A549 (cell line): ENCODE measurements at regions not wholly inside any gene's neighbourhood (a gene's known extent, or its start where the extent isn't known, plus 50 kb on each side); places are given as distances from the start of the nearest gene placed in this dataset.

Source experiments
- ATAC-seq, 2 experiments: fragments of 200-7000 bp in 1 of 2; fragments of >200 bp in 1 of 2; cut with Nextera tagmentation in 1 of 2; cut with Tn5 transposase in 1 of 2; 3 replicates each; pipeline versions ENCODE4 v1.8.0 to v1.9.1; 2018 to 2020; ENCODE audit warnings: mild to moderate bottlenecking in 1 of 2, moderate library complexity in 1 of 2
- CTCF ChIA-PET: fragments of 300-600 bp; sonication (Branson Sonifier 250); formaldehyde crosslinking; extraction: SDS; loops from one replicate; lab custom pipeline; 2021; ENCODE audit warnings: antibody characterized with exemption, inconsistent platforms; lab: Yijun Ruan, JAX
- POLR2A ChIA-PET: fragments of 350-600 bp; formaldehyde crosslinking; extraction: SDS; loops from one replicate; lab custom pipeline; 2021; ENCODE audit warnings: antibody characterized with exemption, inconsistent platforms; lab: Yijun Ruan, JAX
- DNase-seq, 2 experiments: peaks; one replicate each; pipeline versions ENCODE4 v3.0.0 to v3.0.0-alpha.2; 2011 to 2016; ENCODE audit warnings: low read depth in 1 of 2, low spot score in 1 of 2
- FAIRE-seq: peaks from 2 replicates; lab custom pipeline; 2011; peaks lifted over from hg19 to GRCh38; lab: Jason Lieb, UNC
- H3K27ac ChIP-seq, 2 experiments: fragments of >200 bp; sonication (Bioruptor Twin); formaldehyde crosslinking; 3 replicates each; pipeline ENCODE4 v1.5.1; 2016 to 2017
- H3K4me1 ChIP-seq: fragments of >200 bp; sonication (Bioruptor Twin); formaldehyde crosslinking; 3 replicates; pipeline ENCODE4 v1.6.1; 2016
- H3K4me2 ChIP-seq: fragments of >200 bp; sonication (Bioruptor Twin); formaldehyde crosslinking; 3 replicates; pipeline ENCODE4 v1.6.1; 2016
- H3K4me3 ChIP-seq: fragments of >200 bp; sonication (Bioruptor Twin); formaldehyde crosslinking; 3 replicates; pipeline ENCODE4 v1.5.1; 2016
- H3K9me3 ChIP-seq: fragments of >200 bp; sonication (Bioruptor Twin); formaldehyde crosslinking; 3 replicates; pipeline ENCODE4 v1.6.1; 2016
- BHLHE40 ChIP-seq: IDR thresholded peaks from 2 replicates; pipeline ENCODE4 v1.6.1; 2012; ENCODE audit warnings: low read depth, low read length, inconsistent platforms
- CBX2 ChIP-seq: fragments of 200-600 bp; sonication (generic); IDR thresholded peaks from 2 replicates; pipeline ENCODE4 v1.6.1; 2016; ENCODE audit warnings: low read depth, mild to moderate bottlenecking, borderline replicate concordance
- CBX8 ChIP-seq: fragments of 200-600 bp; sonication (generic); IDR thresholded peaks from 2 replicates; pipeline ENCODE4 v1.6.1; 2016
- CEBPB ChIP-seq, 2 experiments: fragments of >200 bp in 1 of 2; sonication (Bioruptor Twin) in 1 of 2; formaldehyde crosslinking in 1 of 2; IDR thresholded peaks; 2 replicates each; pipeline ENCODE4 v1.6.1; 2012 to 2016
- CTCF ChIP-seq: fragments of >200 bp; sonication (Bioruptor Twin); formaldehyde crosslinking; IDR thresholded peaks from 3 replicates; pipeline ENCODE4 v1.5.1; 2016
- ESRRA ChIP-seq: fragments of 150-350 bp; IDR thresholded peaks from 2 replicates; pipeline ENCODE4 v1.6.1; 2014; ENCODE audit warnings: mild to moderate bottlenecking, low read length, borderline replicate concordance
- FOSB ChIP-seq: fragments of 250-450 bp; sonication (Bioruptor Pico); IDR thresholded peaks from 2 replicates; pipeline ENCODE4 v1.5.0; 2020; ENCODE audit warnings: mild to moderate bottlenecking, moderate library complexity
- HOXB5 ChIP-seq: fragments of 250-450 bp; sonication (Bioruptor Pico); IDR thresholded peaks from 2 replicates; pipeline ENCODE4 v1.5.0; 2020; ENCODE audit warnings: mild to moderate bottlenecking, moderate library complexity
- JUNB ChIP-seq: fragments of >200 bp; sonication (Bioruptor Twin); formaldehyde crosslinking; IDR thresholded peaks from 2 replicates; pipeline ENCODE4 v1.6.1; 2016
- MAX ChIP-seq: IDR thresholded peaks from 2 replicates; pipeline ENCODE4 v1.6.1; 2012
- MAZ ChIP-seq: fragments of 150-350 bp; IDR thresholded peaks from 2 replicates; pipeline ENCODE4 v1.6.1; 2014; ENCODE audit warnings: antibody characterized with exemption, low read depth, low read length, borderline replicate concordance
- MYC ChIP-seq: IDR thresholded peaks from 2 replicates; pipeline ENCODE4 v1.6.1; 2012; ENCODE audit warnings: mild to moderate bottlenecking, inconsistent platforms, low read length, improper control_type of control experiment, borderline replicate concordance
- NFE2L2 ChIP-seq: fragments of 150-350 bp; conservative IDR thresholded peaks from 2 replicates; pipeline ENCODE4 v1.6.1; 2014; ENCODE audit warnings: low read length
- NR3C1 ChIP-seq: fragments of >200 bp; sonication (Bioruptor Twin); formaldehyde crosslinking; IDR thresholded peaks from 3 replicates; pipeline ENCODE4 v1.6.1; 2017
- RARB ChIP-seq: fragments of 250-450 bp; sonication (Bioruptor Pico); IDR thresholded peaks from 2 replicates; pipeline ENCODE4 v1.8.0; 2021; ENCODE audit warnings: mild to moderate bottlenecking, moderate library complexity
- SREBF2 ChIP-seq: fragments of 450-650 bp; IDR thresholded peaks from 2 replicates; pipeline ENCODE4 v1.6.1; 2014; ENCODE audit warnings: mild to moderate bottlenecking, moderate library complexity
- WGBS: methylation state at CpG from one replicate; pipeline ENCODE4 v1.1.6; 2017; ENCODE audit errors: missing lambda C conversion rate; 5-methylcytosine and 5-hydroxymethylcytosine counted together
- TF ChIP-seq, protein P1 (sequence below): IDR thresholded peaks from 2 replicates; pipeline ENCODE4 v1.6.1; 2012; ENCODE audit warnings: low read depth, borderline replicate concordance
- TF ChIP-seq, protein P2 (sequence below): fragments of 250-450 bp; sonication (Bioruptor Pico); IDR thresholded peaks from 2 replicates; pipeline ENCODE4 v1.5.0; 2020; ENCODE audit warnings: low read depth, mild to moderate bottlenecking, moderate library complexity

DNA sequence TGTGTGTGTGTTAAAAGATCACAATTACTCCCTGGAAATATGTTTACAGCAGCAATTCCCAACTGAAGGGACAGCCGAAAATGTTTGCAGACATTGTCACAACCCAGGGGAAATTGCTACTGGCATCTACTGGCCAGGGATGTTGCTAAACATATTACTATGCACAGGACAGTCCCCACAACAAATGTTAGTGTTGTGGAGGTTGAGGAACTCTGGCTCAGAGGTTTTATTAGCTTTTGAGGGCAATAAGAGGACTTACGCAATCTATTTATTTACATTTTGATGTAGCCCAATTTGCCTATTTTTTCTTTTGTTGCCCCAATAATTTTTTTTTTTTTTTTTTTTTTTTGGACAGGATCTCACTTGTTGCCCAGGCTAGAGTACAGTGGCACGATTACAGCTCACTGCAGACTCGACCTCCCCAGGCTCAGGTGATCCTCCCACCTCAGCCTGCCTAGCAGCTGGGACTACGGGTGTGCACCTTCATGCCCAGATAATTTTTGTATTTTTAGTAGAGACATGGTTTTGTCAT is 154.1 kb downstream of the RPS12 start:
- Histone ChIP-seq H3K9me3 (no peaks in the 10 kb centered on the region), H3K27ac (no peak overlapping the region), H3K4me2 (no peak overlapping the region), H3K4me1 (peaks cover 19% of the 10 kb centered on the region), H3K4me3 (no peak overlapping the region)
- ChIA-PET POLR2A (no interaction called here), CTCF (interaction anchor here (0.6 kb wide), 1 partner anchor 1023 kb away, joined by 3 read pairs; no protein-coding TSS in a partner anchor)
- FAIRE-seq (no peak), ATAC-seq (no peak), DNase-seq (no peak)
- WGBS = 56% methylated on average over 5 of the region's 5 CpGs
- TF ChIP-seq, protein P1, sequence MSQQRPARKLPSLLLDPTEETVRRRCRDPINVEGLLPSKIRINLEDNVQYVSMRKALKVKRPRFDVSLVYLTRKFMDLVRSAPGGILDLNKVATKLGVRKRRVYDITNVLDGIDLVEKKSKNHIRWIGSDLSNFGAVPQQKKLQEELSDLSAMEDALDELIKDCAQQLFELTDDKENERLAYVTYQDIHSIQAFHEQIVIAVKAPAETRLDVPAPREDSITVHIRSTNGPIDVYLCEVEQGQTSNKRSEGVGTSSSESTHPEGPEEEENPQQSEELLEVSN = no peak
- TF ChIP-seq, protein P2, sequence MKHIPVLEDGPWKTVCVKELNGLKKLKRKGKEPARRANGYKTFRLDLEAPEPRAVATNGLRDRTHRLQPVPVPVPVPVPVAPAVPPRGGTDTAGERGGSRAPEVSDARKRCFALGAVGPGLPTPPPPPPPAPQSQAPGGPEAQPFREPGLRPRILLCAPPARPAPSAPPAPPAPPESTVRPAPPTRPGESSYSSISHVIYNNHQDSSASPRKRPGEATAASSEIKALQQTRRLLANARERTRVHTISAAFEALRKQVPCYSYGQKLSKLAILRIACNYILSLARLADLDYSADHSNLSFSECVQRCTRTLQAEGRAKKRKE = no peak
- no peak for TF ChIP-seq SREBF2
- peak in 1 of 2 experiments; percentile 35; a peak in 1 of 4 replicates for TF ChIP-seq CEBPB (IDR thresholded peaks at IDR 0.05)
- no peak for TF ChIP-seq ESRRA

- H3K27ac ChIP-seq = no peak overlapping the region
- CTCF ChIA-PET = interaction anchor here (1.3 kb wide), 1 partner anchor 948 kb away, joined by 3 read pairs; no protein-coding TSS in a partner anchor
- TF ChIP-seq BHLHE40 (no peak), HOXB5 (no peak)
- TF ChIP-seq, all 56 proteins: peak for 0
- Histone ChIP-seq H3K4me2 (no peak overlapping the region), H3K4me1 (peaks cover 15% of the 10 kb centered on the region), H3K9me3 (no peaks in the 10 kb centered on the region), H3K4me3 (no peak overlapping the region)
- POLR2A ChIA-PET = no interaction called here
- WGBS = 24% methylated on average over 1 of the region's 1 CpG
- ATAC-seq (no peak), FAIRE-seq (no peak), DNase-seq (peak in 1 of 2 experiments; percentile 33)
Measured at GRCh38 chr6:132969196-132969595, 154.8 kb downstream of the RPS12 start.

GRCh38 chr6:132971676-132972075 is 157.3 kb downstream of the RPS12 start:
- ATAC-seq = no peak
- 31% methylated on average over 3 of the region's 3 CpGs for WGBS
- CTCF ChIA-PET = no interaction called here

More at GRCh38 chr6:132971676-132972075, 157.3 kb downstream of the RPS12 start:
- Histone ChIP-seq H3K27ac (no peak overlapping the region), H3K4me2 (no peak overlapping the region), H3K4me1 (peaks cover 6% of the 10 kb centered on the region; the same call in 2 of the 3 replicates), H3K9me3 (no peaks in the 10 kb centered on the region), H3K4me3 (no peak overlapping the region)
- no peak for TF ChIP-seq NFE2L2
- no peak for TF ChIP-seq FOSB
- TF ChIP-seq NR3C1 = no peak
- no peak for TF ChIP-seq CBX2
- TF ChIP-seq, protein P1 = no peak
- TF ChIP-seq MAX = no peak
- no peak for TF ChIP-seq RARB (CRISPR knock-in tag)
- no peak for TF ChIP-seq JUNB
- TF ChIP-seq, protein P2 = no peak
- TF ChIP-seq MYC = no peak
- no peak for TF ChIP-seq CBX8
- no peak for TF ChIP-seq CTCF
- no peak for TF ChIP-seq MAZ
- FAIRE-seq = no peak
- DNase-seq = no peak
- POLR2A ChIA-PET = no interaction called here
